ENCODE measurements at regions not wholly inside any gene's neighbourhood (a gene's known extent, or its start where the extent isn't known, plus 50 kb on each side); places are given as distances from the start of the nearest gene placed in this dataset.

GRCh38 chr1:82600314-82600713 lies 799.6 kb downstream of the ADGRL2 start:
- TF ChIP-seq CTCF (IDR thresholded peaks at IDR 0.05) (no peak), POLR2A (IDR thresholded peaks at IDR 0.05) (no peak)

Measured in upper lobe of left lung (tissue), 4 donors.